HEK293T (cell line): ENCODE measurements at regions not wholly inside any gene's neighbourhood (a gene's known extent, or its start where the extent isn't known, plus 50 kb on each side); places are given as distances from the start of the nearest gene placed in this dataset.

Experiments used
- BHLHE40 ChIP-seq: fragments of 450-650 bp; IDR thresholded peaks from 2 replicates; pipeline ENCODE4 v1.6.1; 2016; ENCODE audit warnings: mild to moderate bottlenecking, moderate library complexity, borderline replicate concordance
- FOXA1 ChIP-seq: fragments of 450-650 bp; IDR thresholded peaks from 2 replicates; pipeline ENCODE4 v1.6.1; 2016; ENCODE audit warnings: mild to moderate bottlenecking
- LEF1 ChIP-seq: fragments of 450-650 bp; IDR thresholded peaks from 2 replicates; pipeline ENCODE4 v1.6.1; 2017; ENCODE audit warnings: mild to moderate bottlenecking, borderline replicate concordance
- NFRKB ChIP-seq: fragments of 450-650 bp; IDR thresholded peaks from 2 replicates; pipeline ENCODE4 v1.6.1; 2016; ENCODE audit warnings: mild to moderate bottlenecking, moderate library complexity
- SUZ12 ChIP-seq: fragments of 450-650 bp; IDR thresholded peaks from 2 replicates; pipeline ENCODE4 v1.6.1; 2016; ENCODE audit warnings: mild to moderate bottlenecking
- ZNF384 ChIP-seq: fragments of 450-650 bp; IDR thresholded peaks from 2 replicates; pipeline ENCODE4 v1.6.1; 2016

DNA sequence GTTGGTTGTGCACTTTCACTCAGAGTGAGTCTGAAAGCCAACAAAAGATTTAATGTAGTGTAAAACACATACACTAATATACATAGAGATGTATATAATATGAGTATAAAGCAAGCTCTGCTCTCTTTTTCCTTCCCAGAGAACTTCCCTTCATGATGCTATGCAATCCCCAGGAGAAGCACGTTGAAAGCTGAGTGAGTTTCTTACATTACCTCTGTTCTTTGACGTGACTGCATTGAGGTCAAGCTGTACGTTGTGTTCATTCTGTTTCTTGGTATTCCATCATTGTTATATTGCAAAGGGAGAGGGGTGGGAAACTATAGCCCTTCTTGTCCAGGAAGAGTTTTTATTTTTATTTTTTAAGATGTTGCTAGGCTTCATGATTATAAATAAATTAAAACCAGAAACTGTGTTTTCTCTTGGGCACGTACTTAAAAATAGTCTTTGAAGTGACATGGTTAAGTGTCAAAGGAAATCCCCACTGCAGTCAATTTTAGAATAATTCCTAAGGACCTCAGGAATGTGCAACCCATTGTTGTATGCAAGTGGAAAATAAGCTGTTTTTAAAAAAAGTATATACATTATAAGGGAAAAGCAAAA is 651.0 kb downstream of the CD109 start:
- TF ChIP-seq LEF1 (no peak), BHLHE40 (no peak), NFRKB (no peak), SUZ12 (no peak), FOXA1 (no peak), ZNF384 (no peak)
